ENCODE measurements at regions not wholly inside any gene's neighbourhood (a gene's known extent, or its start where the extent isn't known, plus 50 kb on each side); places are given as distances from the start of the nearest gene placed in this dataset.

DNA sequence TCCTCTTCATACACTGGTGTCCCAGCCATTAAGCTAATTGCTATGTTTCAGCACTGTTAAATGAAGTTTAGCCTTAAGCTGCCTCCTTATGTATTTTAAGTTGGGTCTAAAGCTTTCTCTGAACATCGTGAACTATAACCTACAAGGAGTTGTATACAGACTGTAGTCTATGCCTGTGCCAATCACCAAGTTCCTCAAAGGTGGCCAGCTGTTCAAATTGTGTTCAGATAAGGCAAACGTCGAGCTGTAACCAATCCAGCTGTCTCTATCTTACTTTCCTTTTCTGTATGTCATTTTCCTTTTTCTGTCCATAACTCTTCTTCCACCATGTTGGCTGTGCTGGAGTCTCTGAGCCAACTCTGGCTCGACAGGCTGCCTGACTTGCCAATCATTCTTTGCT is 199.6 kb downstream of the OGFRL1 start:
- Mint-ChIP-seq H3K9me3 (no peaks in the 10 kb centered on the region), H3K27me3 (no peaks in the 10 kb centered on the region), H3K4me1 (ENCODE audit: low read depth) (no peaks in the 10 kb centered on the region), H3K4me3 (no peak overlapping the region), H3K27ac (no peak overlapping the region), H3K36me3 (ENCODE audit: low read depth) (no peaks in the 10 kb centered on the region)
- intact Hi-C loops (cut with micrococcal nuclease) = no loop called here

DNA sequence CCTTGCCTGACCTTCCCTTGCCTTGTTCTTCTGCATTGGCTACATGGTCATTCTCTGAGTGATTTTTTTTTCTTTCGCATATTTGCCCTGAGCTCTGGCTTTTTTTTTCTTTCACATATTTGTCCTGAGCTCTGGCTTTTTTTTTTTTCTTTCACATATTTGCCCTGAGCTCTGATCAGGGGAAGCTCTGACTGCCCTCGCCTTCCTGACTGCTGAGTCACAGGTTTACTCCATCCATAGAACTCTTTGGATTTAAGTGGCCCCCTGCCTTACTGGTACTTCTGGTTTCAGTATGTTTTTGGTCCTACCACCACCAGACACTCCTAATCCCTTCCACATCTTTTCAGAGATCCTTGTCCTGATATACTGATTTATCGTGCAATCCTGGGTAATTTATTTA is 201.1 kb downstream of the OGFRL1 start:
- intact Hi-C loops (cut with micrococcal nuclease) = no loop called here
- H3K9me3 Mint-ChIP-seq = no peaks in the 10 kb centered on the region
- no peak overlapping the region for H3K27ac Mint-ChIP-seq
- H3K36me3 Mint-ChIP-seq (ENCODE audit: low read depth) = no peaks in the 10 kb centered on the region
- no peaks in the 10 kb centered on the region for H3K27me3 Mint-ChIP-seq
- no peak overlapping the region for H3K4me3 Mint-ChIP-seq
- no peaks in the 10 kb centered on the region for H3K4me1 Mint-ChIP-seq (ENCODE audit: low read depth)

DNA sequence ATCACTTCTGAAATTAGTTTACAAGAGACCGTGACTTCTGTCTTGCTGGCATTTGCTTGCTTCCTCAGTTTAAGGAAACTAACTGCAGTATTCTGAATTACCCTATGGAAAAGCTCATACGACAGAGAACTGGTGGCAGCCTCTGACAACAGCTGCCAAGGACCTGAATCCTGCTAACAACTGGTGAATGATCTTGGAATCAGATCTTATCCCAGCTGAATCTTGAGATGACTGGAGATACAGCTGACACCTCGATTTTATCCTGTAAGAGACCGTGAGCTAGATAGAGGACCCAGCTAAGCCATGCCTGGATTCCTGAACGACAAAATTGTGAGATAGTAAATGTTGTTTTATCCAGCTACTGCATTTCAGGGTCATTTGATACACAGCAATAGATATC is 202.3 kb downstream of the OGFRL1 start:
- Mint-ChIP-seq H3K4me3 (no peak overlapping the region), H3K4me1 (ENCODE audit: low read depth) (no peaks in the 10 kb centered on the region), H3K27ac (no peak overlapping the region), H3K27me3 (no peaks in the 10 kb centered on the region), H3K36me3 (ENCODE audit: low read depth) (no peaks in the 10 kb centered on the region), H3K9me3 (no peaks in the 10 kb centered on the region)
- intact Hi-C loops (cut with micrococcal nuclease) = no loop called here

DNA sequence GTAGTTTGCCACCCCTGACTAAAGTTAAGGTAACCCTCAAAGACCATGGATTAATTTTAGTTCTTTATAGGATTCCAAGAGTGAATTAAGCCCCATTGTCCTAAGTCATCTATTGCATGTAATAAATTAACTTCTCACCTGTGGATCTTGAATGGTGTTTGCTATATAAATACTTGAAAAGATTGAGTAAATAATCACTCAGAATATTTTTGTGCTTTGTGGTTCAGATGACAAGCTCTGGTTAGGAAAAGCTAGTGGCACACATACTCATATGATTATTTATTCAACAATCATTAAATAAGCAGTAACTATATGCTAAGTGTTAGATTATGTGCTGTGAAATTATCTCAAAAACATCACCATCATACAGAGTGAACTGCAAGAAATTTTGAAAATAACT is 203.2 kb downstream of the OGFRL1 start:
- Mint-ChIP-seq H3K27me3 (no peaks in the 10 kb centered on the region), H3K36me3 (ENCODE audit: low read depth) (no peaks in the 10 kb centered on the region), H3K9me3 (no peaks in the 10 kb centered on the region), H3K4me1 (ENCODE audit: low read depth) (no peaks in the 10 kb centered on the region), H3K4me3 (no peak overlapping the region), H3K27ac (no peak overlapping the region)
- intact Hi-C loops (cut with micrococcal nuclease) = no loop called here

DNA sequence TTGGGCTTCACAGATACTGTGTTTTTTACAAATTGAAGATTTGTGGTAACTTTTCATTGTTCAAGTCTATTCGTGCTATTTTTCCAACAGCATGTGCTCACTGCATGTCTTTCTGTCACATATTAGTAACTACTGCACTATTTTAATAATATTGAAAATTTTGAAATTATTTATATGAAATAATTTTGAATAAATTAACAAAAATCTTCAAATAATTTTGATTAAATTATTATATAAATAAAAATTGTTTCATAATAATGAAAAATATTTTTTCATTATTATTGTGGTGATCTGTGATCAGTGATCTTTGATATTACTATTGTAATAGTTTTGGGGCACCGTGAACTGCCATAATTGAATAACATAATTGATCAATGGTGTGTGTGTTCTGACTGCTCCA is 204.1 kb downstream of the OGFRL1 start:
- intact Hi-C loops (cut with micrococcal nuclease) = no loop called here
- Mint-ChIP-seq H3K27ac (no peak overlapping the region), H3K4me1 (ENCODE audit: low read depth) (no peaks in the 10 kb centered on the region), H3K27me3 (no peaks in the 10 kb centered on the region), H3K36me3 (ENCODE audit: low read depth) (no peaks in the 10 kb centered on the region), H3K9me3 (no peaks in the 10 kb centered on the region), H3K4me3 (no peak overlapping the region)

- no peaks in the 10 kb centered on the region for H3K9me3 Mint-ChIP-seq
- intact Hi-C loops (cut with micrococcal nuclease) = no loop called here
- no peak overlapping the region for H3K4me3 Mint-ChIP-seq
- no peak overlapping the region for H3K27ac Mint-ChIP-seq
- no peaks in the 10 kb centered on the region for H3K4me1 Mint-ChIP-seq (ENCODE audit: low read depth)
- H3K27me3 Mint-ChIP-seq = no peaks in the 10 kb centered on the region
- H3K36me3 Mint-ChIP-seq (ENCODE audit: low read depth) = no peaks in the 10 kb centered on the region
Measured at GRCh38 chr6:71496018-71496721, 207.6 kb downstream of the OGFRL1 start.

- no peaks in the 10 kb centered on the region for H3K36me3 Mint-ChIP-seq (ENCODE audit: low read depth)
- H3K4me1 Mint-ChIP-seq (ENCODE audit: low read depth) = no peaks in the 10 kb centered on the region
- no peak overlapping the region for H3K27ac Mint-ChIP-seq
- H3K4me3 Mint-ChIP-seq = no peak overlapping the region
- no peaks in the 10 kb centered on the region for H3K9me3 Mint-ChIP-seq
- no peaks in the 10 kb centered on the region for H3K27me3 Mint-ChIP-seq
- intact Hi-C loops (cut with micrococcal nuclease) = no loop called here
Measured at GRCh38 chr6:71496722-71497033, 208.1 kb downstream of the OGFRL1 start.

GRCh38 chr6:71498638-71499037 is 210.0 kb downstream of the OGFRL1 start:
- Mint-ChIP-seq H3K36me3 (ENCODE audit: low read depth) (no peaks in the 10 kb centered on the region), H3K27me3 (no peaks in the 10 kb centered on the region), H3K4me3 (no peak overlapping the region), H3K9me3 (no peaks in the 10 kb centered on the region), H3K4me1 (ENCODE audit: low read depth) (no peaks in the 10 kb centered on the region), H3K27ac (no peak overlapping the region)
- intact Hi-C loops (cut with micrococcal nuclease) = no loop called here

DNA sequence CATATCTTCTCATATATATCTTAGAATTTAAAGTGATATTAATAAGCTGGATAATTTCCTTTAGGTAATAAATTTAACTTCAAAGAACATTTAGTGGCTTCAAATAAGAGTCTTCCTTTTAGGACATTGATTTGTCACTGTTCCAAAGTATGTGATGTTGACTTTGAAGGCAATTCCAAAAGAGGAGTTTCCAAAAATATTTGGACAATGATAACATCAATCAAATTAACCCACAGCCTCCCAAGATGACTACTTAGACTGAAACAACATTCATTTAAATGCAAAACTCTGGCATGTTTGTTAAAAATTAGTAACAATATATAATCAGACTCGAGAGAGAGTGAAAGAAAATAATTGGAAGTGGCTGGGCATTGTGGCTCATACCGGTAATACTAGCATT is 211.1 kb downstream of the OGFRL1 start:
- intact Hi-C loops (cut with micrococcal nuclease) = no loop called here
- Mint-ChIP-seq H3K4me3 (no peak overlapping the region), H3K27ac (no peak overlapping the region), H3K4me1 (ENCODE audit: low read depth) (no peaks in the 10 kb centered on the region), H3K27me3 (no peaks in the 10 kb centered on the region), H3K9me3 (no peaks in the 10 kb centered on the region), H3K36me3 (ENCODE audit: low read depth) (no peaks in the 10 kb centered on the region)

GRCh38 chr6:71502168-71502567 is 213.6 kb downstream of the OGFRL1 start:
- no peaks in the 10 kb centered on the region for H3K4me1 Mint-ChIP-seq (ENCODE audit: low read depth)
- no peaks in the 10 kb centered on the region for H3K36me3 Mint-ChIP-seq (ENCODE audit: low read depth)
- intact Hi-C loops (cut with micrococcal nuclease) = no loop called here
- no peaks in the 10 kb centered on the region for H3K9me3 Mint-ChIP-seq
- H3K27me3 Mint-ChIP-seq = no peaks in the 10 kb centered on the region
- no peak overlapping the region for H3K27ac Mint-ChIP-seq
- no peak overlapping the region for H3K4me3 Mint-ChIP-seq

- Mint-ChIP-seq H3K27ac (no peak overlapping the region), H3K36me3 (ENCODE audit: low read depth) (no peaks in the 10 kb centered on the region), H3K4me3 (no peak overlapping the region), H3K4me1 (ENCODE audit: low read depth) (no peaks in the 10 kb centered on the region), H3K9me3 (no peaks in the 10 kb centered on the region), H3K27me3 (no peaks in the 10 kb centered on the region)
- intact Hi-C loops (cut with micrococcal nuclease) = no loop called here
Measured at GRCh38 chr6:71502956-71503355, 214.3 kb downstream of the OGFRL1 start.

GRCh38 chr6:71507183-71507582 is 218.6 kb downstream of the OGFRL1 start:
- H3K27me3 Mint-ChIP-seq = peaks cover 6% of the 10 kb centered on the region
- no peak overlapping the region for H3K27ac Mint-ChIP-seq
- no peaks in the 10 kb centered on the region for H3K4me1 Mint-ChIP-seq (ENCODE audit: low read depth)
- no peak overlapping the region for H3K4me3 Mint-ChIP-seq
- H3K36me3 Mint-ChIP-seq (ENCODE audit: low read depth) = no peaks in the 10 kb centered on the region
- H3K9me3 Mint-ChIP-seq = no peaks in the 10 kb centered on the region
- intact Hi-C loops (cut with micrococcal nuclease) = no loop called here

GRCh38 chr6:71509191-71510005 is 220.8 kb downstream of the OGFRL1 start:
- no peak overlapping the region for H3K27ac Mint-ChIP-seq
- no peaks in the 10 kb centered on the region for H3K9me3 Mint-ChIP-seq
- H3K4me3 Mint-ChIP-seq = no peak overlapping the region
- intact Hi-C loops (cut with micrococcal nuclease) = loop anchor here (1.0 kb wide), 1 partner anchor 125 kb away; no protein-coding TSS in a partner anchor
- peaks cover 6% of the 10 kb centered on the region for H3K27me3 Mint-ChIP-seq
- H3K4me1 Mint-ChIP-seq (ENCODE audit: low read depth) = no peaks in the 10 kb centered on the region
- no peaks in the 10 kb centered on the region for H3K36me3 Mint-ChIP-seq (ENCODE audit: low read depth)

- Mint-ChIP-seq H3K36me3 (ENCODE audit: low read depth) (no peaks in the 10 kb centered on the region), H3K9me3 (no peaks in the 10 kb centered on the region), H3K4me3 (no peak overlapping the region), H3K27me3 (peaks cover 6% of the 10 kb centered on the region), H3K4me1 (ENCODE audit: low read depth) (no peaks in the 10 kb centered on the region), H3K27ac (no peak overlapping the region)
- intact Hi-C loops (cut with micrococcal nuclease) = loop anchor here (1.0 kb wide), 1 partner anchor 126 kb away; no protein-coding TSS in a partner anchor
Measured at GRCh38 chr6:71510057-71510713, 221.6 kb downstream of the OGFRL1 start.
